ENCODE measurements at regions not wholly inside any gene's neighbourhood (a gene's known extent, or its start where the extent isn't known, plus 50 kb on each side); places are given as distances from the start of the nearest gene placed in this dataset.

GRCh38 chr18:21162786-21163185, 51.2 kb upstream of the ROCK1 start:
- Mint-ChIP-seq H3K4me1 (peaks cover 0 to 2% (median 0%) of the 10 kb centered on the region in 7 donors), H3K27ac (no peak overlapping the region), H3K9me3 (peaks cover 0 to 8% (median 2%) of the 10 kb centered on the region in 11 donors), H3K4me3 (no peak overlapping the region), H3K36me3 (no peaks in the 10 kb centered on the region), H3K27me3 (peaks cover 0 to 15% (median 5%) of the 10 kb centered on the region in 5 donors)
- Histone ChIP-seq H3K4me3 (ENCODE audit: low read length) (no peak overlapping the region), H3K27ac (ENCODE audit: low read depth, low read length) (no peak overlapping the region), H3K36me3 (ENCODE audit: control insufficient read depth in 2 of 3, insufficient read depth in 3 of 3, low read length in 3 of 3) (no peaks in the 10 kb centered on the region), H3K27me3 (ENCODE audit: control insufficient read depth in 2 of 2, insufficient read depth in 2 of 2, low read length in 2 of 2) (no peaks in the 10 kb centered on the region), H3K9me3 (ENCODE audit: control insufficient read depth in 2 of 3, low read length in 3 of 3) (no peaks in the 10 kb centered on the region), H3K4me1 (ENCODE audit: control insufficient read depth in 2 of 2, insufficient read depth in 2 of 2, low read length in 2 of 2) (no peaks in the 10 kb centered on the region)
- ATAC-seq (no peak), DNase-seq (no peak)
- ChIA-PET CTCF (no interaction called here), POLR2A (no interaction called here)
- intact Hi-C loops (cut with micrococcal nuclease): no loop called here

- ChIA-PET CTCF (no interaction called here), POLR2A (no interaction called here)
- intact Hi-C loops (cut with micrococcal nuclease): no loop called here
- Mint-ChIP-seq H3K4me3 (no peak overlapping the region), H3K27me3 (peaks cover 0 to 16% (median 5%) of the 10 kb centered on the region in 5 donors), H3K27ac (no peak overlapping the region), H3K9me3 (peaks cover 0 to 6% (median 0%) of the 10 kb centered on the region in 11 donors), H3K36me3 (no peaks in the 10 kb centered on the region), H3K4me1 (peaks cover 0 to 2% (median 0%) of the 10 kb centered on the region in 7 donors)
- H3K27me3 ChIP-seq (ENCODE audit: control insufficient read depth in 2 of 2, insufficient read depth in 2 of 2, low read length in 2 of 2): no peaks in the 10 kb centered on the region
- no peak overlapping the region for H3K4me3 ChIP-seq (ENCODE audit: low read length)
- H3K27ac ChIP-seq (ENCODE audit: low read depth, low read length): no peak overlapping the region
- DNase-seq: no peak
- H3K36me3 ChIP-seq (ENCODE audit: control insufficient read depth in 2 of 3, insufficient read depth in 3 of 3, low read length in 3 of 3): no peaks in the 10 kb centered on the region
- H3K4me1 ChIP-seq (ENCODE audit: control insufficient read depth in 2 of 2, insufficient read depth in 2 of 2, low read length in 2 of 2): no peaks in the 10 kb centered on the region
- no peaks in the 10 kb centered on the region for H3K9me3 ChIP-seq (ENCODE audit: control insufficient read depth in 2 of 3, low read length in 3 of 3)
- peak; percentile 93 for ATAC-seq
Measured at GRCh38 chr18:21163647-21164547, 52.3 kb upstream of the ROCK1 start.

GRCh38 chr18:21164548-21165095, 53.0 kb upstream of the ROCK1 start:
- Mint-ChIP-seq H3K4me3 (no peak overlapping the region), H3K9me3 (peaks cover 0 to 6% (median 0%) of the 10 kb centered on the region in 11 donors), H3K4me1 (peaks cover 0 to 3% (median 0%) of the 10 kb centered on the region in 7 donors), H3K27ac (no peak overlapping the region), H3K27me3 (peaks cover 0 to 19% (median 5%) of the 10 kb centered on the region in 5 donors), H3K36me3 (no peaks in the 10 kb centered on the region)
- CTCF ChIA-PET: no interaction called here
- H3K36me3 ChIP-seq (ENCODE audit: control insufficient read depth in 2 of 3, insufficient read depth in 3 of 3, low read length in 3 of 3): no peaks in the 10 kb centered on the region
- DNase-seq: no peak
- H3K4me1 ChIP-seq (ENCODE audit: control insufficient read depth in 2 of 2, insufficient read depth in 2 of 2, low read length in 2 of 2): no peaks in the 10 kb centered on the region
- H3K27ac ChIP-seq (ENCODE audit: low read depth, low read length): no peak overlapping the region
- no peak overlapping the region for H3K4me3 ChIP-seq (ENCODE audit: low read length)
- ATAC-seq: no peak
- H3K27me3 ChIP-seq (ENCODE audit: control insufficient read depth in 2 of 2, insufficient read depth in 2 of 2, low read length in 2 of 2): no peaks in the 10 kb centered on the region
- POLR2A ChIA-PET: no interaction called here
- no peaks in the 10 kb centered on the region for H3K9me3 ChIP-seq (ENCODE audit: control insufficient read depth in 2 of 3, low read length in 3 of 3)
- intact Hi-C loops (cut with micrococcal nuclease): no loop called here

GRCh38 chr18:21167641-21168377, 56.2 kb upstream of the ROCK1 start:
- ATAC-seq: no peak
- Mint-ChIP-seq H3K9me3 (peaks cover 0 to 2% (median 0%) of the 10 kb centered on the region in 11 donors), H3K4me3 (no peak overlapping the region), H3K4me1 (peaks cover 0 to 3% (median 0%) of the 10 kb centered on the region in 7 donors), H3K27ac (no peak overlapping the region), H3K36me3 (no peaks in the 10 kb centered on the region), H3K27me3 (peaks cover 0 to 18% (median 0%) of the 10 kb centered on the region in 5 donors)
- Histone ChIP-seq H3K9me3 (ENCODE audit: control insufficient read depth in 2 of 3, low read length in 3 of 3) (no peaks in the 10 kb centered on the region), H3K27me3 (ENCODE audit: control insufficient read depth in 2 of 2, insufficient read depth in 2 of 2, low read length in 2 of 2) (no peaks in the 10 kb centered on the region), H3K36me3 (ENCODE audit: control insufficient read depth in 2 of 3, insufficient read depth in 3 of 3, low read length in 3 of 3) (no peaks in the 10 kb centered on the region), H3K4me1 (ENCODE audit: control insufficient read depth in 2 of 2, insufficient read depth in 2 of 2, low read length in 2 of 2) (no peaks in the 10 kb centered on the region), H3K4me3 (ENCODE audit: low read length) (no peak overlapping the region), H3K27ac (ENCODE audit: low read depth, low read length) (no peak overlapping the region)
- ChIA-PET CTCF (interaction anchor here (0.6 kb wide), 1 partner anchor 19 kb away, joined by 4 read pairs; no protein-coding TSS in a partner anchor), POLR2A (no interaction called here)
- no peak for DNase-seq
- intact Hi-C loops (cut with micrococcal nuclease): no loop called here

GRCh38 chr18:21168880-21169279, 57.3 kb upstream of the ROCK1 start:
- H3K9me3 Mint-ChIP-seq: peaks cover 0 to 2% (median 0%) of the 10 kb centered on the region in 11 donors

GRCh38 chr18:21177822-21178221, 64.2 kb upstream of the GREB1L start:
- no peaks in the 10 kb centered on the region for H3K4me1 ChIP-seq (ENCODE audit: control insufficient read depth in 2 of 2, insufficient read depth in 2 of 2, low read length in 2 of 2)
- POLR2A ChIA-PET: no interaction called here
- CTCF ChIA-PET: no interaction called here
- H3K27ac Mint-ChIP-seq: peak overlapping the region in 1 of 9 donors; percentile 37
- H3K36me3 Mint-ChIP-seq: no peaks in the 10 kb centered on the region
- no peak overlapping the region for H3K4me3 ChIP-seq (ENCODE audit: low read length)
- H3K9me3 Mint-ChIP-seq: no peaks in the 10 kb centered on the region
- H3K27me3 Mint-ChIP-seq: peaks cover 0 to 2% (median 0%) of the 10 kb centered on the region in 5 donors
- no peak overlapping the region for H3K4me3 Mint-ChIP-seq
- no peaks in the 10 kb centered on the region for H3K27me3 ChIP-seq (ENCODE audit: control insufficient read depth in 2 of 2, insufficient read depth in 2 of 2, low read length in 2 of 2)
- H3K9me3 ChIP-seq (ENCODE audit: control insufficient read depth in 2 of 3, low read length in 3 of 3): no peaks in the 10 kb centered on the region
- DNase-seq: no peak
- H3K4me1 Mint-ChIP-seq: peaks cover 0 to 10% (median 6%) of the 10 kb centered on the region in 7 donors
- no peak for ATAC-seq
- H3K27ac ChIP-seq (ENCODE audit: low read depth, low read length): no peak overlapping the region
- no peaks in the 10 kb centered on the region for H3K36me3 ChIP-seq (ENCODE audit: control insufficient read depth in 2 of 3, insufficient read depth in 3 of 3, low read length in 3 of 3)
- intact Hi-C loops (cut with micrococcal nuclease): loop anchor here (2.0 to 5.0 kb wide), 3 partner anchors 67 to 206 kb away; partner anchors contain the start of gene ROCK1 (in 1 of the 2)

More at GRCh38 chr18:21168880-21169279, 57.3 kb upstream of the ROCK1 start:
- H3K4me1 Mint-ChIP-seq: peaks cover 0 to 1% (median 0%) of the 10 kb centered on the region in 7 donors
- no peak overlapping the region for H3K4me3 Mint-ChIP-seq
- peaks cover 0 to 15% (median 0%) of the 10 kb centered on the region in 5 donors for H3K27me3 Mint-ChIP-seq
- H3K36me3 Mint-ChIP-seq: no peaks in the 10 kb centered on the region
- Histone ChIP-seq H3K27ac (ENCODE audit: low read depth, low read length) (no peak overlapping the region), H3K27me3 (ENCODE audit: control insufficient read depth in 2 of 2, insufficient read depth in 2 of 2, low read length in 2 of 2) (no peaks in the 10 kb centered on the region), H3K36me3 (ENCODE audit: control insufficient read depth in 2 of 3, insufficient read depth in 3 of 3, low read length in 3 of 3) (no peaks in the 10 kb centered on the region), H3K4me1 (ENCODE audit: control insufficient read depth in 2 of 2, insufficient read depth in 2 of 2, low read length in 2 of 2) (no peaks in the 10 kb centered on the region), H3K9me3 (ENCODE audit: control insufficient read depth in 2 of 3, low read length in 3 of 3) (no peaks in the 10 kb centered on the region), H3K4me3 (ENCODE audit: low read length) (no peak overlapping the region)
- DNase-seq (no peak), ATAC-seq (no peak)
- ChIA-PET CTCF (no interaction called here), POLR2A (no interaction called here)
- intact Hi-C loops (cut with micrococcal nuclease): no loop called here
- H3K27ac Mint-ChIP-seq: no peak overlapping the region
